Embryonic facial prominence (tissue), 1 donor: ENCODE measurements at regions not wholly inside any gene's neighbourhood (a gene's known extent, or its start where the extent isn't known, plus 50 kb on each side); places are given as distances from the start of the nearest gene placed in this dataset.

ENCODE experiments used
- DNase-seq: peaks from one replicate; pipeline ENCODE4 v3.0.0-alpha.2; 2016; ENCODE audit errors: extremely low spot score

DNA sequence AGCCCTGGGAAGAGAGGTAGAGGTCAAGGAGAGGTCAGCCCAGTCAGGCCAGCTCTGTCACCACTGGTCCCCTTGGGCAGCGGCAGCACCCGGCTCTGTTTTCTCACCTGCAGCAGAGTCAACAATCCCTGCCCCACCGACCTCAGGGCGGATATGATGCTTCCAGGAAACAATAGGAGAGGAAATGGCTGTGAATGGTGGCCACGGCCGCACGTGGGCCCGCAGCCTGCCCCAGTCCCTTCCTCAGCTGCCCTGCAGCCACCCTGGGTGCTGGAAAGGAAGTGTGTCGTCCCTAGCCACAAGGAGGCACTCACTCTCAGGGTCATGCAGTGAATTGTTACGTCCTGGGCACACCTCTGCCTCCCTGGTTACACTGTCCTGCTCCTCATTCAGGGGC, 92.5 kb upstream of the ENPP6 start:
- DNase-seq, result no peak

DNA sequence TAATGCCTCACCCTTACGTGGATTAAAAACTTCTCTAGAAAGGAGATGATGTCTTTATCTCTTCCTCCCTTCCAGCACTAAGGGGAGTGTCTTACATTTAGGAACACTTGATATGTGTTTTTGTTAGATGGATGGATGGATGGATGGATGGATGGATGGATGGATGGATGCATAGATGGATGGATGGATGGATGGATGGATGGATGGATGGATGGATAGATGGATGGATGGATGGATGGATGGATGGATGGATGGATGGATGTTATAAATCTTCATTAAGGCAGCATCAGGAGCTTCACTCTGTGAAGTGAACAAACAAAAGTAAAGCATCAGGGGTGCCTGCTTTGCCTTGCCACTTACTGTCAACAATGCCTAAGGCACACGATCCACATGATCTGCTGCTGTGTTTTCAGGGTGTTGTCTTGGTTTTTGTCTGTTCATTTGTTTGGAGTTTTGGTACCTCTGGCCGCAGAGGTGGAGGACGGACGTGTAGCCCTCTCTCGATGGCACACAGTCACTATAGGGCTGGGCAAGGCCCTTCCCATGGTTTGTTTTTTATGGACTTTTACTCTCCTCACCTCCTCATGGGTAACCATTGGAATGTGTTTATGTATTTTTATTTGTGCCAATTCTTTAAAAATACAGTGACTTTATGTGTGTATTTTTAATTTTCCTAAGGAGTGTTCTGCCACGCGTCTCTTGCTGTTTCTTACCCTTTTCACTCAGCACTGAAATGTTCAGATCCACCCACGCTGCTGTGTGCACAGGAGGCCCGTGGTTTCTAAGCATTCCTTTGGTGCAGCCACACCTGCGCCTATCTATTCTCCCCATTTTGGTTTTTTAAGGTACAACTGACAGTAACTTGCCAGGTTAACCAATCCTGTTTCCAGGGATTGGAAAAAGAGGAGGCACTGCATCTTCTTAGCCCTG, 91.8 kb upstream of the ENPP6 start:
- DNase-seq, result no peak

GRCh38 chr4:184306949-184307348, 89.3 kb upstream of the ENPP6 start:
- no peak for DNase-seq

GRCh38 chr4:184306470-184306869, 88.8 kb upstream of the ENPP6 start:
- DNase-seq, result no peak

DNA sequence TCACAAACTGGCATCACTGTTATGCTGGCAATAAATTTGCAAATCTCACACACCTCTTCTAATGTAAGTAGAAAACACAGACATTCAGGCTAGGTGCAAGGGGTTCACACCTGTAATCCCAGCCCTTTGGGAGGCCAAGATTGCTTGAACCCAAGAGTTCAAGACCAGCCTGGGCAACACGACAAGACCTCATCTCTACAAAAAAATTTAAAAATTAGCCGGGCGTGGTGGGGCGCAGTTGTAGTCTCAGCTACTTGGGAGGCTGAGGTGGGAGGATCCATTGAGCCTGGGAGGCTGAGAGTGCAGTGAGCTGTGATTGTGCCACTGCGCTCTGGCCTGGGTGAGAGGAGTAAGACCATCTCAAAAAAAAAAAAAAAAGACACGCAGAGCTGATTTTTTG, 83.1 kb upstream of the ENPP6 start:
- no peak for DNase-seq

DNA sequence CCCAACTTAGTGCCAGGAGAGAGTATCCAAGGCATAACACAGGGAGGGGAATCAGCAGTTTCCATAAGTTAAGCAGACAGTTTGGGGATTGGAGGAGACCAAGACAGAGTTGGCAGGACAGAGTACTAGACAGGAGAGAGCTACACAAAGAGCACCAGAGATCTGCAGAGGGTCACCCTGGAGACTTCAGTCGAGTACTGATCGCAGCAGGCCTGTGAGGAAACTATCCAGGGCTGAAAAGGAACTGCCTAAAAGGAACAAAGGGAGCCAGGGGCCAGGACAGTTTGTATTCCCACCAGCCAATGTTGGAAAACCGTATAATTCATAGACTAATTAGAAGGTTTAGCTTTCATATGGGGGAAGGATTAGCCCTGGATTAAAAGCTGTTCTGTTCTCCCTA, 80.6 kb upstream of the ENPP6 start:
- DNase-seq, result no peak

DNA sequence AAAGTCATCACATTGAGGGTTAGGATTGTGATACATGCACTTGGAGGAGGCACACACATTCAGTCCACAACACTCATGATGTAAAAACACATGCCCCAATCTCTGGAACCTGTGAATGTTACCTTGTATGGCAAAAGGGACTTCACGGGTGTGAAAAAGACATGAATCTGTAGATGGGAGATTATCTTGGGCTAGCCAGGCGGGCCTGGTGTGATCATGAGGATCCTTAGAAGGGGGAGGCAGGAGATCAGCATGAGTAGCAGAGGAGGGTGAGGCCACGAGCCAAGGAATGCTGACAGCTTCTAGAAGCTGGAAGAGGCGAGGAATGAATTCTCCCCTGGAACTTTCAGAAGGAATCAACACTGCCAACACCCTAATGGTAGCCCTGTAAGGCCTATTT, 77.5 kb upstream of the ENPP6 start:
- no peak for DNase-seq

GRCh38 chr4:184294606-184295133, 77.0 kb upstream of the ENPP6 start:
- no peak for DNase-seq

- no peak for DNase-seq
These were observed 75.9 kb upstream of the ENPP6 start for GRCh38 chr4:184293552-184293951.

- no peak for DNase-seq
These were observed 75.2 kb upstream of the ENPP6 start for GRCh38 chr4:184292877-184293276.

GRCh38 chr4:184292465-184292867, 74.8 kb upstream of the ENPP6 start:
- DNase-seq, result no peak

GRCh38 chr4:184289179-184289535, 71.5 kb upstream of the ENPP6 start:
- no peak for DNase-seq

GRCh38 chr4:184288451-184289178, 70.9 kb upstream of the ENPP6 start:
- DNase-seq, result no peak

GRCh38 chr4:184287697-184288255, 70.1 kb upstream of the ENPP6 start:
- DNase-seq, result peak; percentile 15

DNA sequence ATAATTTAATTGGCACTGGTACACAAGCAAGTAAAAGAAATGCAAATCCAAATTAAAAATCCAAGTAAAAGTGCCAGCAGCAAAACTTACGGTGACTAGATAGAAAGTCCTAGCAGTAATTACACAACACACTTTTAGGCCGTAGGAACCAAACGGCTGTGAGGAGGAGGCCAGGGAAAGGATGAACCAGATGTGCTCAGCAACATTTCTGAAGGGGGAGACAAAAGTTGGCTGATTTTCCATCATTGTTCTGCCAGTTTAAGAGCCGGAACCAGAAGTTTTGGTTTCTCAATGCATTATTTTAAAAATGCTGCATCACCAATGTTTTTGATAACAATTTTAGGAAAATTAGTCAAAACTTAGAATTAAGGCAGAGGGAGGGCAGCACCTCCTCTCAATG, 68.7 kb upstream of the ENPP6 start:
- DNase-seq, result no peak

DNA sequence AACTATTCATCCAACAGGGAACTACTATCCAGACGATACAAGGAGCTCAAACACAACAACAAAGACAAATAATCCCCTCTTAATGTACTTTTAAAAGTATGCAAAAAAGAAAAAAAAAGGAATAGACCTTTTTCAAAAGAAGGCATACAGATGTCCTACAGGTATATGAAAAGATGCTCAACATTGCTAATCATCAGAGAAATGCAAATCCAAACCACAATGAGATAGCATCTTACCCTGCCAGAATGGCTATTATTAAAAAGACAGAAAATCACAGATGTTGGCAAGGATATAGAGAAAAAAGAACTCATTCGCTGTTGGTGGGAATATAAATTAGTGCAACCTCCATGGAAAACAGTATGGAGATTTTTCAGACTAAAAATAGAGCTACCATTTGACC, 67.1 kb upstream of the ENPP6 start:
- DNase-seq, result no peak

- no peak for DNase-seq
These were observed 66.6 kb upstream of the ENPP6 start for GRCh38 chr4:184284336-184284690.

DNA sequence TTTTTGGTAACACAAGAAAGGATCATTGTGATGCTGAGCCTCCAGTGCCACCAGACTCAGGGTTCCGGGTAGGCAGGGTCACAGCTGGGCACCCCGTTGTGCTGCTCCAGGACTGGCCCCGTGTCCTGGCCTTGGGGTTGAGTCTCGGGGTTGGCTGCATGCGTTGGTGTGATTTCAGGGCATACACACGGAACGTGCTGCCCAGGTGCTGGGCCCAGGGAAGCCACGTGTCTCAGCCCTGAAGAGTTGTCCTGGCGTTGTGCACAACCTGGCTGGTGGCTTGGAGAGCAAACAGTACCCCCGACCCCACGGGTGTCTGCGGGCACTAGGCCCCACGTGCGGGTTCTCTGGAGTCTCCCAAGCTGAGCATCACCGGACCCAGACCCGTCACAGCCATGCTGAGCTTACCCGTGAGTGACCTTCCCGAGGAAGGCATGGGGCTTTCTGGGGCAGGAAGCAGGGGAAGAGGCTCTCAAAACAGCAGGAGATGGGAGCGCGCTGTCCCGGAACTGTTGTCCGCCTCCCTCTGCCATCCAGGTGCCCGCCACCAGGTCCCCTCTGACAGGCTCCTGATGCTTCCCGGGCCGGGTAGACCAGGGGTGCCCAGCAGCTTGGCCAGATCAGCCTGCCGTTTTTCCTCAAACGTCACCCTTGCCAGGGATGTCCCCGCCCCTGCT, 66.1 kb upstream of the ENPP6 start:
- DNase-seq, result no peak

DNA sequence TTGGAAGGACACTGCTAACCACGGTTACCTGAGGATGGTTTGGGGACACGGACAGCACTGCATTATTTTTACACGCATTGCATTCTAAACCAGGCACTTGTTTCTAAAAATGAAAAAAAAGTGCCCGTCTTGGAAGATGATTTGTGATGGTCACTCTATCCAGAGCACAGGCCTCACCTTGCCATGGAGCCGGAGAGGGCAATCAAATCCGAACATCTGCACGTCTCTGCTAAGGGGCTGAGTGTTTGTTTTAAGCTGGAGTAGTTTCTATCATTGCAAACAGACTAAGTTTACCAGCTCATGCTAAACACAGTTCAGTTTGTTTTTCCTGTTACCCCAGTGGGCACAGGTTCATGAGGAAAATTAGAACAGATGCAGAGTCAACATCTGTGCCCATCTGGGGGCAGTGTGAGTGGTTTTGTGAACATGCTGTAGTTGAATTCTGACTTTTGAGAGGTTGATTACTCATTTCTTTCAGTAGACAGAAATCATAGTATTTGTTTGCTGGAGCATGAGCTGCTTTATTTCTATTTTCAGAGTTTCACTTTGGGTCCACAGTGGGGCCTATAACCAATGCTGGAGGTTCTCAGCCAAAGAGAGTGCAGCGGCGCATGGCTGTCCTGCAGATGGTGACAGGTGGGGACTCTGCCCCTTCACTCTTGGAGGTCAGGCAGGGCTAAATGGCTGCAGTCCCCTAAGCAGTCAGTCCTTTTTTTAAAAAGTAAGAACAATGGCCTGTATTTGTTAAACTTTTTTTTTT, 65.4 kb upstream of the ENPP6 start:
- DNase-seq, result no peak

GRCh38 chr4:184282251-184282713, 64.6 kb upstream of the ENPP6 start:
- no peak for DNase-seq
